Lower lobe of right lung (tissue), 2 donors: ENCODE measurements at regions not wholly inside any gene's neighbourhood (a gene's known extent, or its start where the extent isn't known, plus 50 kb on each side); places are given as distances from the start of the nearest gene placed in this dataset.
"Not testable (repeated sequence)": the region's sequence is repeated elsewhere in the genome, so short reads cannot be mapped to it uniquely, and the experiment has no call there.

Source experiments
- ATAC-seq, 2 donors: fragments of 200-7000 bp; cut with Tn5 transposase; one replicate each; pipeline ENCODE4 v1.9.1; 2020 to 2022; ENCODE audit warnings: mild to moderate bottlenecking in 2 of 2, moderate library complexity in 2 of 2
- DNase-seq: peaks from one replicate; pipeline ENCODE4 v3.0.0-alpha.2; 2020
- H3K27ac ChIP-seq: fragments of 200-600 bp; one replicate; pipeline ENCODE4 v1.8.0; 2022
- H3K27me3 ChIP-seq: fragments of 200-600 bp; one replicate; pipeline ENCODE4 v1.8.0; 2022; ENCODE audit warnings: low read depth
- H3K36me3 ChIP-seq: fragments of 200-600 bp; one replicate; pipeline ENCODE4 v1.8.0; 2022; ENCODE audit warnings: mild to moderate bottlenecking
- H3K4me1 ChIP-seq: fragments of 200-600 bp; one replicate; pipeline ENCODE4 v1.8.0; 2022
- H3K4me3 ChIP-seq: fragments of 200-600 bp; one replicate; pipeline ENCODE4 v1.8.0; 2022; ENCODE audit warnings: mild to moderate bottlenecking
- H3K9me3 ChIP-seq: fragments of 200-600 bp; one replicate; pipeline ENCODE4 v1.8.0; 2022
- CTCF ChIP-seq: fragments of 200-600 bp; IDR thresholded peaks from one replicate; pipeline ENCODE4 v1.8.0; 2022; ENCODE audit warnings: antibody characterized with exemption, mild to moderate bottlenecking
- intact Hi-C: fragments of 100-400 bp; cut with DNase I; formaldehyde crosslinking; loops from one replicate; pipeline ENCODE4 v1.11.0; 2022
- donor health status: DM: no; HTN: yes; CAD: no; lungs with severe emphysema.

- intact Hi-C loops = no loop called here
- no peak for ATAC-seq
Observed at GRCh38 chr10:65040796-65041195, 1519.6 kb downstream of the REEP3 start.

GRCh38 chr10:65041307-65041706 lies 1520.1 kb downstream of the REEP3 start:
- TF ChIP-seq CTCF = no peak
- intact Hi-C loops = no loop called here
- Histone ChIP-seq H3K27me3 (no peaks in the 10 kb centered on the region), H3K9me3 (no peaks in the 10 kb centered on the region), H3K27ac (no peak overlapping the region), H3K36me3 (no peaks in the 10 kb centered on the region), H3K4me3 (no peak overlapping the region), H3K4me1 (no peaks in the 10 kb centered on the region)
- ATAC-seq (no peak), DNase-seq (no peak)

More at GRCh38 chr10:65040796-65041195, 1519.6 kb downstream of the REEP3 start:
- no peaks in the 10 kb centered on the region for H3K9me3 ChIP-seq
- no peak for TF ChIP-seq CTCF
- no peak for DNase-seq
- no peak overlapping the region for H3K27ac ChIP-seq
- no peaks in the 10 kb centered on the region for H3K36me3 ChIP-seq
- no peak overlapping the region for H3K4me3 ChIP-seq
- H3K4me1 ChIP-seq = no peaks in the 10 kb centered on the region
- no peaks in the 10 kb centered on the region for H3K27me3 ChIP-seq

DNA sequence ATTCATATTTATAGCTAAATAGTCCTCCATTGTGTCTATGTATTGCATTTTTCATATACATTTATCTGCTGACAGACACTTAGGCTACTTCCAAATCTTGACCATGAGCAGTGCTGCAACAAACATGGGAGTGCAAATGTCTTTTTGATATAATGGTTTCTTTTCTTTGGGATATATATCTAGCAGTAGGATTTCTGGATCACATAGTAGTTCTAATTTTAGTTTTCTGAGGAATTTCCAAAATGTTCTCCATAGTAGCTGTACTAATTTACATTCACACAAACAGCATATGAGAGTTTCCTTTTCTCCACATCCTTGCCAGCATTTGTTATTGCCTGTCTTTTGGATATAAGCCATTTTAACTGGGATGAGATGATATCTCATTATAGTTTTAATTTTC lies 1521.3 kb downstream of the REEP3 start:
- DNase-seq (no peak), ATAC-seq (no peak)
- Histone ChIP-seq H3K27ac (no peak overlapping the region), H3K9me3 (no peaks in the 10 kb centered on the region), H3K36me3 (no peaks in the 10 kb centered on the region), H3K4me1 (no peaks in the 10 kb centered on the region), H3K27me3 (no peaks in the 10 kb centered on the region), H3K4me3 (no peak overlapping the region)
- intact Hi-C loops = no loop called here
- TF ChIP-seq CTCF = no peak

DNA sequence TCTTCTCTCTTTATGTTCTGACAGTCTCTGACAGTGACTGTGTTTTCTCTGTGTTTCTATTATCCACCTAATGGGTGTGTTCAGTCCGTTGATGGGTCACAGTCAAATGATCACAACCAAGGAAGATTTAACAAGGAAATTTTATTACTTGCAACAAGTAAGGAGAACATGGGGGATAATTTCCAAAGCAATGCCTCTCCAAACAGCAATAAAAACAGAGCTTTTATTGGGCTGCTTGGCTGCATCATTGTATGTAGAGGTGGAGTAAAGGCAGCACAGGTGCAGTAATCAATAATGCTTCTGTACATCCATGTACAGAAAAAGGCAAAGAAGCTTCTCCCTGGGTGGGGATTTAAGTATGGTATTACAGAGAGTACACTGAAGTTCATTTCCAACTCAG lies 1525.6 kb downstream of the REEP3 start:
- Histone ChIP-seq H3K4me3 (no peak overlapping the region), H3K9me3 (no peaks in the 10 kb centered on the region), H3K27ac (no peak overlapping the region), H3K27me3 (no peaks in the 10 kb centered on the region), H3K36me3 (no peaks in the 10 kb centered on the region), H3K4me1 (no peaks in the 10 kb centered on the region)
- ATAC-seq (no peak), DNase-seq (no peak)
- no peak for TF ChIP-seq CTCF
- intact Hi-C loops = no loop called here

DNA sequence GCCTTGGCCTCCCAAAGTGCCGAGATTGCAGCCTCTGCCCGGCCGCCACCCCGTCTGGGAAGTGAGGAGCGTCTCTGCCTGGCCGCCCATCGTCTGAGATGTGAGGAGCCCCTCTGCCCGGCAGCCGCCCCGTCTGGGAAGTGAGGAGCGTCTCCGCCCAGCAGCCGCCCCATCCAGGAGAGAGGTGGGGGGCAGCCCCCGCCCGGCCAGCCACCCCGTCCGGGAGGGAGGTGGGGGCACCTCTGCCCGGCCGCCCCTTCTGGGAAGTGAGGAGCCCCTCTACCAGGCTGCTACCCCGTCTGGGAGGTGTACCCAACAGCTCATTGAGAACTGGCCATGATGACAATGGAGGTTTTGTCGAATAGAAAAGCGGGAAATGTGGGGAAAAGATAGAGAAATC lies 1530.9 kb downstream of the REEP3 start:
- H3K27me3 ChIP-seq, H3K9me3 ChIP-seq, DNase-seq, ATAC-seq, H3K4me1 ChIP-seq, H3K4me3 ChIP-seq, intact Hi-C loops, H3K27ac ChIP-seq, H3K36me3 ChIP-seq: not testable (repeated sequence)

DNA sequence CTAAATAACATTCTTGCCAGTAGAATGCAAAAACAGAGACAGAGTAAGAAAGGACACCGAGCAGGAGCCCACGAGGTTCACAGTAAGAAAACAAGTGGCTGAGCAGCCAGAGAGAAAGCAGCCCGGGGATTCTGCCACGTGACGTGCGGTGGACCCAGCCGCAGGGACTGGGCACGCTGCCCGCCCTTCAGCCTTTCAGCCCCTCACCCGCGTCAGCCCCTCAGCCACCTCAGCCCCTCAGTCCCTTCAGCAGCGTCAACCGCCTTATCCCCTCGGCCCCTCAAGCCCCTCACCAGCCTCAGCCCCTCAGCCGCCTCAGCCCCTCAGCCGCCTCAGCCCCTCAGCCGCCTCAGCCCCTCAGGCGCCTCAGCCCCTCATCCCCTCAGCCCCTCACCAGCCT lies 1532.2 kb downstream of the REEP3 start:
- H3K4me3 ChIP-seq, H3K27ac ChIP-seq, H3K4me1 ChIP-seq, H3K9me3 ChIP-seq, H3K27me3 ChIP-seq, H3K36me3 ChIP-seq, DNase-seq, ATAC-seq, intact Hi-C loops: not testable (repeated sequence)

GRCh38 chr10:65053831-65054351 lies 1532.7 kb downstream of the REEP3 start:
- intact Hi-C loops, H3K27me3 ChIP-seq: not testable (repeated sequence)
- ATAC-seq = peak; percentile 39 to 50

GRCh38 chr10:65054701-65055100 lies 1533.5 kb downstream of the REEP3 start:
- not testable (repeated sequence) for H3K4me3 ChIP-seq, DNase-seq

More at GRCh38 chr10:65053831-65054351, 1532.7 kb downstream of the REEP3 start:
- not testable (repeated sequence) for H3K4me3 ChIP-seq, H3K36me3 ChIP-seq, DNase-seq, H3K27ac ChIP-seq, H3K9me3 ChIP-seq, H3K4me1 ChIP-seq

More at GRCh38 chr10:65054701-65055100, 1533.5 kb downstream of the REEP3 start:
- intact Hi-C loops, H3K9me3 ChIP-seq, H3K36me3 ChIP-seq, H3K27me3 ChIP-seq, H3K4me1 ChIP-seq, H3K27ac ChIP-seq: not testable (repeated sequence)
- ATAC-seq = peak; percentile 70 to 75
